ENCODE measurements at regions not wholly inside any gene's neighbourhood (a gene's known extent, or its start where the extent isn't known, plus 50 kb on each side); places are given as distances from the start of the nearest gene placed in this dataset.
"Not testable (repeated sequence)": the region's sequence is repeated elsewhere in the genome, so short reads cannot be mapped to it uniquely, and the experiment has no call there.

DNA sequence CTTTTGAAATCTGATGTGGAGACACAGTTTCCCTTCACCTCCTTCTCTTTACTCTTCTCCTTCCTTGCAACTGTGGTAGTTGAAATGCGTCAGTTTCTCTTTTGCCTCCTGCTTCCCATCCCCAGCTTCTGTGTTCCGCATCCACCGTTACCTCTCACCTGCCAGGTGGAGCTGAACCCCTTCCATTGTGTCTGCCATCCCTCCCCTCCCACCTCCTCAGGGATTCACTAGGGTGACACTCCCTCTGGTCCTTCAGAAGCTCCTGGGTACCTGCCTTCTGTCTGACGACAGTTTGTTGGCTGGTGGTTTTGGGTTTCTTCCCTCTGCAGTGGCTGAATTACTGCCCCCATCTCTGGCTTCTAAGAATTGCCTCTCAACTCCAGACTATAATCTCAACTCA lies 132.1 kb downstream of the SLC24A2 start:
- DNase-seq (ENCODE audit: low spot score): no peak

DNA sequence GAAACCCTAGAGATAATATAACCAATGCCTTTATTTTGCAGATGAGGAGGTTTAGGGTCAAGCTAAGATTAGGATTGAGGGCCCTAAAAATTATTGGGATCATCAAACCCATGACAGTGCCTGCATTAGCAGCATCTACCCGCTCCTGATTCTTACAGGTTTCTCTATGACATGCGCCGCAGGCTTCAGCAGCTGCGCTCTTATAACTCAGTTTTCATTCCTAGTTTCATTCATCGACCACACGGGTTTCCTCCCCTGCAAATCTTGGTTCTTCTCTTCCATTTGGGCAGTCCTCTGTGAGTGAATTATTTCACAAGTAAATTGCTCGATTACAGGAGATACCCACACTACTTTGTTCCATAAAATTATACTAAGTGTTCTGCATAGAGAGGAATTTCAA lies 137.2 kb downstream of the SLC24A2 start:
- DNase-seq (ENCODE audit: low spot score): no peak

DNA sequence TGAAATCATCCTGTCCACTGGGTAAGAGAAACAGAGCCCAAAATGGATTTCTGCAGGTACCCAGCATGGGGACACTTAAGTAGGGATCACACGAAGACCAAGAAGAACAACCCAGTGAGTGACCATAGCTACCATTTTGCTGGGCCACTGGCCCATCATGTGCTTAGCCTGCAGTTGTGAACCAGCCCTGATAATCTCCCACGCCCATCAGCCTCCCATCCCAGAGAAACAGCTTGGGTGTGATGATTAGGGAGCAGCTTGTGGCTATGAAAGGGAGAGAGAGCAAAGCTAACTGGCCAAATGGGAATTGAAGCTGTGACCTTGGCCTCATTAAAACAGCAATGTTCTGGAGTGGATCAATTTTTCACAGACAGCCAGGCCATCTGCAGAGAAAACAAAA lies 138.5 kb downstream of the SLC24A2 start:
- no peak for DNase-seq (ENCODE audit: low spot score)

DNA sequence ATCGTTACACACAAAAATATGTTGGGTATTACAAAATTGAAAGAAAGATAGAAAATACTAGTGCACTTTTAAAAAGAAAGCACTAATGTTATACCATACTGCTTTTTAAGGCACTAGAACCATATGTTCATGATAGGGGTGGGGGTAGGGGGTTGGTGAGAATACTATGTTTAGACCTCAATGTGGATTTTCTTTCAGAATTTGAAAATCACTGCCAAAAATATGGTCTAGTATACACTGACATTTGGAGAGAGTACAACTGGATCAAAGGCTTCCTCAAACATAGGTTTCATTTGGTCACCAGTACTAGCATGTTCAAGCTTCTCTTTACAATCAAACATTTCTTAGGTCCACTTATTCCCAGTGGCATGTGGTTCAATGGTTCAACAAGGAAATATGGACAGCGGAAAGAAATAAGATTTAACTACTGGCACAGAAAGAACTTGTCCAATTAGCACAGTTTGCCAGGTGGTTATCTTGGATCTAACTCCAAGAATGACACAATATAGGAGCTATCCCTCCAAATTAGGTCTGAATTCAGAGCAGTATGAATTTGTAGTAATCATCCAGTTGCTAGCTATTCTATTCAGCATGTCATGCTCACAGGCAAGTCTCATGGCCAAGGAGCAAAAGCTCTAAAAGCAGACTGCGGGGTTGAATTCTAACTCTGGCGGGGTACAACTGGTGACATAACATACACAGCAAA lies 139.3 kb downstream of the SLC24A2 start:
- DNase-seq (ENCODE audit: low spot score): no peak

DNA sequence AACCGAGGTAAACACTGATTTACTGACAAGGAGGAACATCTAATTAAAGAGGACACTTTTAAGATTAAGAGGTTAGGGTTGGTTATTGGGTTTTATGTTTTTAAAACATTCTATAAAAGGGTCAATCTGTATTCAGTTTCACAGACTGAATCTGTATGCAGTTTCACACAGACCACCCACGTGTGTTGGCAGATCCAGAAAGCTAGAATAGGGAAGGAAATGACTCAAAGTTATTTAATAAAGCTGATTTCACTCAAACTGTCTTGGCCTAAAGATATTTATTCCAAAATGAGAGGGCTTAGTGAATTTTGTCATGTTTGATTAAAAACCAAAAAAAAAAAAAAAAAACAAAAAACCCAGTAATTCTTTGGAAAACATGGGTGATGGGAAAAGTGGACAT lies 140.2 kb downstream of the SLC24A2 start:
- DNase-seq (ENCODE audit: low spot score): no peak

DNA sequence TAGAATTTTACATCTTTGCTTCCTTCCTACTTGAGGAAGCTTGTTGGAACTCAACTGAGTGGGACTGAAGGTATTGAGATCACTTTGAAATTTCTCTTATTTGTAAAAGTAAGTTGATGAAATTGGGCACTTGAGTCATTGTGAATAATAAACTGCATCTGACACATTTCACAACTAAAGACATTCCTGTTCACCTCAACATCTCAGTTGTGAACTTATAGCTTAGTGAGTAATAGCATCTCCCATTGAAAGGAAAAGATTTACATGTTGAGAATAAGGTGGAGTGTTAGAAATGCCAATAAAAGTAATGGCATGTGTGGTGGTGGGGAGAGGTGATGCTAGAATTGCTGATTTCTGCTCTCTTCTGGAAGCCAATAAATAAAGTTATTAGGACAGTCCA lies 145.0 kb downstream of the SLC24A2 start:
- no peak for DNase-seq (ENCODE audit: low spot score)

DNA sequence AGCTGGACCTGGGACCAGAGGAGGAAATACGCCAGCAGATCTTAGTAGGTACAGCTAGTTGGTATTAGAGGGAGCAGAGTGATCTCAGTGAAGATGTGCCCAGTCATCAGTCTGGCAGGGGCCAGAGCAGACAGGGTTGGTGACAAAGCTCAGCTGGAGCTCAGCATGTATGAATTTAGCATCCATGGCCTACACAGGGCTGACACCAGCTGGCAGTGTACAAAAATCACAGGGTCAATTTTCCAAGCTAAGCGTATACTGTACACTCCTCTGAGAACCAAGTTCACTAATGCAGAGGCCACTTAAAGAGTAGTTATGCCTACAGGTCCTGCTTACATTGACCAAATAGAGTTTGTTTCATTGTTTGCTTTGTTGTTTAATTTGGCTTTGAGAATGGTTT lies 146.6 kb downstream of the SLC24A2 start:
- DNase-seq (ENCODE audit: low spot score): no peak

DNA sequence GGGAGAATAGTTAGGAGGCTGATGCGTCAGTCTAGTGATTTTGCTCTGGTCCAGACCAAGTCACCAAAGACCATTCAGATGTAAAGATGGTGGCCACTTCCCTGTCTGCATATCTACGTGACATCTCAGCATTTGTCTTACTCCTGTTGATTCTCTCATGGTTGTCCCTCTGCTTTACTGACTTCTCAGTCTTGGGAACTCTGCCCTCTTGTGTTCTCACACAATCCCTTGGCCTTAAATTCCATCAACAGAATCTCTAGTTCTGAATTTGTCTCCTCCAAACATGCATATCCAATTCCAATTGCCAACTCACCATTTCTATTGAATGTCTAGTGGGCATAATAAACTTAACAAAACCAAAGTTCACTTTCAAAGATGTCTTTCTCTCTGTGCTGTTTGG lies 147.8 kb downstream of the SLC24A2 start:
- DNase-seq (ENCODE audit: low spot score): no peak

DNA sequence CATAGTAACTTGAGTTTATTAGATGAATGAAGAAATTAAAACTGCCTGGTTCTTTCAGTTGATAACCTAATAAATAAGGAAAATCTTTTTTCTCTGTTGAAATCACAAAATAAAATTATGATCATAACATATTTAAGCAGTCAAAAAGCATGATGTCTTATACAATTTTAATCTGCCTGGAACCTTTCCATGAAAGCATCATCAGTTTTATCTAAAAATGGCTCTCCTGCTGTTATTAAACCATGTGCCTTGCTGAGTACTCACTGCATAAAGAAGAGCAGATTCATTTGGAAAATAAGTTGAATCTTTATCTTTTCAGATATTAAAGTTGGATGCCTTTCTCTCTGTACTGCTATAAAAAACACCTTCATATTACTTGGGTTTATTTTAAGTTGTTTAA lies 148.8 kb downstream of the SLC24A2 start:
- peak; percentile 25 for DNase-seq (ENCODE audit: low spot score)

DNA sequence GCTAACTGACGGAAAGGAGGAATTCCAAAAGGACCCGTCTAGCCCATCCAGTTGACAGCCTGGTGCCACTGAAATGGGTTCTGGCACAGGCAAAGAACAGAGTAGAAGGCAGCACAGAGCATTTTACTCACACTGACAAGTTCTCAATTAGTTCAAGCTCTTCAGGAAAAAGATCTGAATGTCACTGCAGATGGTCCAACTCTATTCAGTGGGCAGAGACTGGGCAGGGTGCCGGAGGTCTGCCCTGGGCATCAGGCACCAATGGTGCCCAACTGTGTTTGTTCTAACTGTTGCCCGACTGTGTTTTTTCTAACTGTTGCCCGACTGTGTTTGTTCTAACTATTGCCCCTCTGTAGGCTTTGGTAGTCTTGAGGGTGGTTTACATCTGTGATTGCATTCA lies 151.8 kb downstream of the SLC24A2 start:
- no peak for DNase-seq (ENCODE audit: low spot score)

DNA sequence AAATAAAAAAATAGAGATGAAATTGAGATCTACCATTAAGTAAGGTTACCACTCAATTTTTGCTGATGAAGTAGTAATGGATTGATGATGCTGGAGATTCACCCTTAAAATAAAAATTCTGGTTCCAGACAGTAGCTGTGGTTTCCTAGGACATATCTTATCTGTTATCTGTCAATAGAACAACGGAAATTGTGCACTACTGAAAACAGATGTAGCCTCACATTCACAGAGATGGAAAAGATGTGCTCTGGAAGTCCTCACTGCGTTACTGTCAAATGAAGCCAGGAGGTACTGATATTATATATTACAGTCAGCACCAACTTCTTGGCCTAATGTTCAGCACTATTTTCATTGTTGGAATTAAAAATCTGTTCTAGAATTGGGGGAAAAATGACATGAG lies 154.0 kb downstream of the SLC24A2 start:
- no peak for DNase-seq (ENCODE audit: low spot score)

DNA sequence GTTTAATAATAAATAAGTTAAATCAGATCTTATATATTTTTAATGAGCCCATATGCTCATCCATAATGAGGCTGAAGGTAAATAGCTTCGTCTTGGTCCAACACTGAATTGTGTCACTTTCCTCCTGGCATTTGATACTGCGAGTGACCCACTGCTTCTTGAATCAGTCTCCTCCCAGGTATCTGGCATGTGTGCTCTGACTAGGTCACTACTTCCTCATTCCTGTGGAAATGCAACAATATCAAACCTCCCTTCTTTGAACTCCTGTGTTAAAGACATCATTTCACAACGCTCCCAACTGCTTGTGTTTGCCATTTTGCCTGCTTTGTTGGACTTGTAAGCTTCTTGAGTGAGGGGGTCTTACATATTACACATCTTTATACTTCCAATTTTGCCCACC lies 157.7 kb downstream of the SLC24A2 start:
- no peak for DNase-seq (ENCODE audit: low spot score)

DNA sequence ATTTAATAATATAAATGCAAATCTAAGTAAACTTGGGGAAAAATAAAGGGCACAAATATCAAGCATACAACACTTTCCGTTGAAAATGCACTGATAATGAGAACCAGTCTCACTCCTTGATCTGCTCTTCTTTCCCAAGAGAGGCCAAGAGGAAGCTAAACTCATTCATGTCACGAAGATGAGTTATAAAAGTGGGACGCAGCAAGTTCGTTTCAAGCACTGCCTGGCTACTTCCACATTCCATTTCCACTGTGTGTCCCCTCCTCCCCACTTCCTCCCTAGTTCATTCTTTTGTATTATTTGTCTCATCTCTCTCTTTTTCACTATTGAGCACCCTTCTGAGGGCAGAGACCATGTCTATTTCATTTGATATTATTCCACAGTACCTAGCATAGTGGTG lies 158.1 kb downstream of the SLC24A2 start:
- peak; percentile 1 for DNase-seq (ENCODE audit: low spot score)

DNA sequence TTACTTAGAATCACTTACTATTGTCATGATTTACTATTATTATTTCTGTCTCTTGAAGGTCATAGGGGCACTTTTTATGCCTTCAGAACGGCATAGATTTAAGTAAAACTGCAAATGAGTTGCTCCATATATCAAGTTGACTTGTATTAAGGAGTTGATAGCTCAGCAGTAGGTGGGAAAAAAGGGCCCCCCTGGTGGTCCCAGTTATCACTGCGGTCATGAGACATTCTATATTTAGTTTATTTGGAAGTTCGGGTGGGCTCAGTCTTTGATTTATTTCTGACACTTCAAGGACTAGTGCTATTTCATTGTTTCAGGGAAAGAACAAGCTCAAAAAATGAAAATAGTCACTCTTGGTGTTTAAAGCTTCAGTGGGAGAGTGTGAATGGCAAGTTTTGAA lies 159.3 kb downstream of the SLC24A2 start:
- no peak for DNase-seq (ENCODE audit: low spot score)

DNA sequence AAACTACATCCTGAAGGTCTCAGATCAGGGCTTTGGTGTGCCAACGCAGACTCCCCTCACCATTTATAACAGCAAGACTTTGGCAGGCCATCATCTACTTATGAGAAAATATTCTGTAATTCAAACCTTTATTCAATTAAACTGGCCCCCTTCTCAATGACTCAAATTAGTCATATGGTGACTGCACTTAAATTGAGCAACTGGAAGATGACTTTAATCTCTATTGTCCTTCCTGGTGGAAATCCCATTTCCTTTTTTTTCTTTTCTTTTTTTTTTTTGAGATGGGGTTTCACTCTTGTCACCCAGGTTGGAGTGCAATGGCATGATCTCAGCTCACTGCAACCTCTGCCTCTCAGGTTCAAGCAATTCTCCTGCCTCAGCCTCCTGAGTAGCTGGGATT lies 163.4 kb downstream of the SLC24A2 start:
- not testable (repeated sequence) for DNase-seq (ENCODE audit: low spot score)

DNA sequence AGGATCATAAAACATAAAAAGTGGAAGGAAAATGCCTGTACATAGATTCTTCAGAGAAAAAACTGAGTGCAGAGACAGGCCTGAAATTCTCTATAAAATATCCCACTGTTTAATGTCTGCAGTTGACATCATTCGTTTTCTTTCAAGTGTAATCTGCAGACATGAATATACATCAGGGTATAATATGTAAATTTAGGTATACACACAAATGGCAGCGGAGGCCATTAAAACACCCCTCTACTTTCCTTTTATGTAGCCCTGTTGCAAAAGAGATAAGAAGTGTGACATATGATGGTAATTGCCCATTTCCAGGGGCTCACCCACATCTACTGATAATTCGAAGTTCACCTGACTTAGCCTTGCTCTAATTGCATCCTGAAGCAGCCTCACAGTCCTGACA lies 164.3 kb downstream of the SLC24A2 start:
- DNase-seq (ENCODE audit: low spot score): no peak

DNA sequence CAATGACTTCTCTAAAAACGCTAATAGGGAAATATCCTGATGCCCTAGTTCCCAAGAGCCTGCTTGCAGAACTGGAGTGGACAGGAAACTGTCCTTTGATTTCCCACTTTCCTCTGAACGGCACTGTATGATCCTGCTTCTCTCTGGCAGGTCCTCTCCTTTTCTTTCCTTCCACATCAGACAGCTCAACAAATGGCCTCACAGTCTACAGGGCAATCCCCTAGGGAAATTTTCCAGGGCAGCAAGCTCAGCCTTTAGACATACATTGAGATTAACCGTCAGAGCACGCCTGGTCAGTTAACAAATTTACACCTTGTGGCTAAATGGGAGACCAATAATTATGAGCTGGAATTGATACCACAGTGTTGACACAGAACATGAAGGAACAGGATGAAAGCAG lies 164.9 kb downstream of the SLC24A2 start:
- no peak for DNase-seq (ENCODE audit: low spot score)

DNA sequence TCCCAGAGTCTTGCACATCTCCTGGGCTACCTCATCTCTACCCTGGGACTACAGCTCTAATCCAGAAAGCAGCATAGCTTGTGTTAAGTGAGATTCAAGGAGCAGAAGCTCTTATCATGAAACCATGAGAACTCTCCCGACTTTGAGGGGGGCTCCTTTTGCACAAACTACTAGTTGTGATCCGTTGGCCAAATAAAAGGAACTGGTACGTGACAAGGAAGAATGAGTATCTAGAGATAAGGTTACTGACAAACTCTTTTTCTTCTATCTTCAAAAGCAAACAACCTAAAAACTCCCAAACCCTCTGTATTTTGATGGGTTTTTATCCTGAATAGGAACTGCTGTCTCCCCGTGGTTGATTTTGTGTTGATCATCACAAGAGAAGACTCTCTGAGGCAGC lies 168.5 kb downstream of the SLC24A2 start:
- DNase-seq (ENCODE audit: low spot score): no peak

DNA sequence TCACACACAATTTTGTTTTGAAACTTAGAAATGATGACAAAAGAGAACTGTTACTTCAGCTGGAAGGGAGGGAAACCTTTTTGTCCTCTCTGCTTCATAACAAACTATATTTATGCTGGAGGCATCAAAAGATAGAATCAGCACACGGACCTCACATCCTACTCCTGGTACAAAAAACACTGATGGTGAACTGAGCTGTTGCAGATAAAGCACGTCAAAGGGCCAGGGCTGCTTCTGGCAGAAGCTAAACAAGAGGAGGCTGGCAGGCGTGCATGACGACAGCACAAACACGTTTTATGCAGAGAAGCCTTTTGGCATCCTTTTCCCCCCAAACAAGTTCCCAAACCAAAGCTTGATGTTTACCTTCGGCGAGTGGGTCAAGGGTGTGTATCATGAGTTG lies 169.6 kb downstream of the SLC24A2 start:
- DNase-seq (ENCODE audit: low spot score): no peak

DNA sequence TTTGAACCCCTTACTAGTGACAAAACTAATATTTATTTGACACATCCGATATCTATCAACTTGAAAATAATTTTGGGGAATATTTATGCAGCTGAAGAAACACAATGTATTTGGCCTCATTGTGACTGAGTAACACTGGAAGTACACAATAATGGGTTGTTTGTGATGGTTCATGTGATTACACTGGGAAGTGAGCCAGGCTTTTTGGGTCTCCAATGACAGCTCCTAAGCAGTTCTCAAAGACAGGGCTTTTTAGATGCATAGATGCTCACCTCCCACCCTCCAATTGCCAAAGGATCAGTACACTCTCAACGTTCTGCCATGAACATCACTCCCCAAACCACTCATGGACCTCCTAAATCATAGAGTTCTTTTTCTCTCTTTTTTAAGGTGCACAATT lies 170.0 kb downstream of the SLC24A2 start:
- DNase-seq (ENCODE audit: low spot score): no peak

DNA sequence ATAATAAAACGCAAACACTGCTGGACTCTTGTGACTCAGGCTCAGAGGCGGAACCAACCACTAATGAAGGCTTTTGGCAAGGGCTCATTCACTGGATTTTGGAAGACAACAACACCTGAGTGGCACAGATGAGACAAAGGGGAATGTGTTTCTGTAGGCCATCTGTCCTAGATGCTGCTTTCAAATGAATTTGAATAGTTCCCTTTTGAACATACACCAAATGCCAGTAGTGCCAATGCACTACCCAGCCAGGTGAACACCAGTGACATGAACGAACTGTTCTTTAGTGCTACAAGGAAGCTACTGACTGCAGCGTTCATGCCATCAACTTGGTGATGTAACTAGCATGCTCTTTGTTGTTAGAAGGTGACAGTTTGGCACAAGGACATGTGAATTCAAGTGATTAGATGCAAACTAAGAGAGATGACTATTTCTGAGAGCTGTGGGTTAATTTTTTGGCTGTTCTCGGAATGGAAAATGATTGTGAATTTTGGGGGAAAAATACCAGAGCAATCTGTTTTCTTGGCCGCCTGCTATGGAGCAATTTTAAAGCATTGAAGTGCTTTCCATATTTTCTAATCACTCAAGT lies 173.7 kb downstream of the SLC24A2 start:
- DNase-seq (ENCODE audit: low spot score): no peak

DNA sequence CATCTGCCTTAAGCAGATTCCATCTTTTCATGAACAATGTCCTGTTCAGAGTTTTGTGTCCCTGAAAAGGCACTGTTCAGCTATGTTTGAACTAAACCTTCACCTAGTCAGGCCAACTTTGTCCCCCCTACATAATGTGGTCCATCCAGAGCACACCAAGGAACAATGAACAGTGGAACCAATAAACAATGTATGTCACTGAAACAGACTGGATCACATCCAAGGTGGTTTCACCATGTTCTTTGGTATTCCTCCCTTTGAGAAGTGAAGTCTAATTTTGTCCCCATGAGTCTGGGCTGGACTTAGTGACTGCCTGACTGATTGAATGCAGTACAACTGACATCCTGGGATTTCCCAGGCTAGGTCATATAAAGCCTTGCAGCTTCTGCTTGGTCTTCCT lies 174.5 kb downstream of the SLC24A2 start:
- no peak for DNase-seq (ENCODE audit: low spot score)

DNA sequence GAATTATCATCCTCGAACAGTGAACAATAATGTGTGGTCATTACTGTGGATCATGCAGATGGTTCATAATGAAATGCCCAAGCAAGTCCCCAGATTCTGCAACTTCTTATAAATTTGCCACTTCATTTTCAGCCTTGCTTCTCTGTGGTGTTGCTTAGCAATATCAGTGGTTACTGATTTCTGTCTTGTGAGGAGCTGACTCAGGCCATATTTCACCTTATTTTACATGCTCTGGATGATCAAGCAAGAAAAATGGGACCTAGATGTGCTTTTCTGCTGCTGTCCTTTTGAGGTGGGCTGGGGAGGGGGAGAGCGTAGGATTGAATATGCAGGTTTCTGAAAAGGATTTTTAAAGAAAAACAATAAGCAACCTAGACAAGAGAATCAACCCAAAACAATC lies 188.3 kb downstream of the SLC24A2 start:
- no peak for DNase-seq (ENCODE audit: low spot score)

DNA sequence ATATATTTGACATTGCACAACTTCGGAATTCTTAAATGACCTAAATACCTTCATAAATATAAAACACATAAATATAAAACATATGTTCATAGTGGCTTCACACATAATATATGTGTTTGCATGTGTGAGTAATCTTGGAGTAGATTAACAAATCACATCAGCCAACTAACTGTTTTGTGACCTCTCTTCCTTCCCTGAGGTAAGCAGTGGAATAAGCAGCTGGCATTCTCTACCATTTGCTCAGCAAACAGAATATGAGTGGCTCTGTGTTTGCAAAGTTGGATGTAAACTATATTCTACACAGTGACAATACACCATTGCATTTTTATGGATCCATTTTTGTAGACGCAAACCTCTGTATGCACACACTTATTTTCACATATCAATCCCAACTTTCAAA lies 189.9 kb downstream of the ACER2 start:
- DNase-seq (ENCODE audit: low spot score): no peak
